ENCODE measurements at regions not wholly inside any gene's neighbourhood (a gene's known extent, or its start where the extent isn't known, plus 50 kb on each side); places are given as distances from the start of the nearest gene placed in this dataset.

GRCh38 chr3:150057227-150057626 is 86.5 kb upstream of the PFN2 start:
- FAIRE-seq = no peak

- no peak for FAIRE-seq
Observed at GRCh38 chr3:150055332-150055731, 84.6 kb upstream of the PFN2 start.

- no peak for FAIRE-seq
Observed at GRCh38 chr3:150054635-150055034, 83.9 kb upstream of the PFN2 start.

- FAIRE-seq = no peak
Observed at GRCh38 chr3:150050510-150050909, 79.8 kb upstream of the PFN2 start.

- no peak for FAIRE-seq
Observed at GRCh38 chr3:150049317-150049716, 78.6 kb upstream of the PFN2 start.

- FAIRE-seq = no peak
Observed at GRCh38 chr3:150041877-150042276, 71.2 kb upstream of the PFN2 start.

GRCh38 chr3:150040097-150040496 is 69.4 kb upstream of the PFN2 start:
- FAIRE-seq = no peak

GRCh38 chr3:150038830-150039229 is 68.1 kb upstream of the PFN2 start:
- FAIRE-seq = no peak

- no peak for FAIRE-seq
Observed at GRCh38 chr3:150036780-150037179, 66.1 kb upstream of the PFN2 start.

GRCh38 chr3:150035910-150036612 is 65.4 kb upstream of the PFN2 start:
- FAIRE-seq = no peak

- no peak for FAIRE-seq
Observed at GRCh38 chr3:150035301-150035779, 64.6 kb upstream of the PFN2 start.

GRCh38 chr3:150033721-150034120 is 63.0 kb upstream of the PFN2 start:
- FAIRE-seq = no peak

- FAIRE-seq = no peak
Observed at GRCh38 chr3:150030841-150031240, 60.1 kb upstream of the PFN2 start.

- no peak for FAIRE-seq
Observed at GRCh38 chr3:150023239-150023636, 52.5 kb upstream of the PFN2 start.

GRCh38 chr3:150022381-150023238 is 51.9 kb upstream of the PFN2 start:
- FAIRE-seq = no peak

GRCh38 chr3:150020527-150020926 is 49.8 kb upstream of the PFN2 start:
- no peak for FAIRE-seq

All from A204.1 (cell line).